Endodermal cell (in vitro differentiated cells): ENCODE measurements at regions not wholly inside any gene's neighbourhood (a gene's known extent, or its start where the extent isn't known, plus 50 kb on each side); places are given as distances from the start of the nearest gene placed in this dataset.

ENCODE experiments used
- DNase-seq: peaks from one replicate; pipeline ENCODE4 v3.0.0-alpha.2; 2017
- H3K27ac ChIP-seq: 2 replicates; pipeline ENCODE4 v1.5.1; 2013; ENCODE audit warnings: mild to moderate bottlenecking, low read depth, low read length, moderate library complexity
- H3K27me3 ChIP-seq: 2 replicates; pipeline ENCODE4 v1.6.1; 2013; ENCODE audit warnings: mild to moderate bottlenecking, low read length, moderate library complexity; ENCODE audit not compliant: insufficient read depth, control insufficient read depth, poor library complexity, severe bottlenecking
- H3K36me3 ChIP-seq: 2 replicates; pipeline ENCODE4 v1.7.0; 2013; ENCODE audit warnings: mild to moderate bottlenecking, low read length, moderate library complexity; ENCODE audit not compliant: control insufficient read depth, insufficient read depth
- H3K4me1 ChIP-seq: one replicate; pipeline ENCODE4 v1.7.0; 2013; ENCODE audit warnings: low read length; ENCODE audit not compliant: control insufficient read depth, insufficient read depth
- H3K4me3 ChIP-seq: 2 replicates; pipeline ENCODE4 v1.5.1; 2013; ENCODE audit warnings: mild to moderate bottlenecking, low read length, moderate library complexity
- H3K9ac ChIP-seq: 2 replicates; pipeline ENCODE4 v1.6.1; 2013; ENCODE audit warnings: mild to moderate bottlenecking, low read length, moderate library complexity; ENCODE audit not compliant: poor library complexity, severe bottlenecking; ENCODE audit errors: extremely low read depth
- H3K9me3 ChIP-seq: 2 replicates; pipeline ENCODE4 v1.6.1; 2013; ENCODE audit warnings: mild to moderate bottlenecking, low read length, moderate library complexity; ENCODE audit not compliant: control insufficient read depth
- H3K27ac Mint-ChIP-seq: 2 replicates; pipeline ENCODE4 v1.8.0; 2020; ENCODE audit warnings: mixed read lengths
- H3K27me3 Mint-ChIP-seq: 2 replicates; pipeline ENCODE4 v1.8.0; 2021; ENCODE audit warnings: mild to moderate bottlenecking, mixed read lengths; ENCODE audit not compliant: insufficient read depth
- H3K36me3 Mint-ChIP-seq: 2 replicates; pipeline ENCODE4 v1.8.0; 2020; ENCODE audit warnings: low read depth, mixed read lengths
- H3K4me1 Mint-ChIP-seq: 2 replicates; pipeline ENCODE4 v1.8.0; 2020; ENCODE audit warnings: mixed read lengths
- H3K4me3 Mint-ChIP-seq: 2 replicates; pipeline ENCODE4 v1.8.0; 2020; ENCODE audit warnings: mild to moderate bottlenecking, moderate library complexity, mixed read lengths
- H3K9me3 Mint-ChIP-seq: 2 replicates; pipeline ENCODE4 v1.8.0; 2020; ENCODE audit warnings: mild to moderate bottlenecking, mixed read lengths
- CTCF ChIP-seq: fragments of 200-600 bp; sonication (generic); conservative IDR thresholded peaks from 2 replicates; pipeline ENCODE4 v1.5.0; 2021; ENCODE audit warnings: antibody characterized with exemption, mild to moderate bottlenecking
- WGBS, 2 experiments: methylation state at CpG; one replicate each; pipeline versions ENCODE4 v1.1.5 to v1.1.7; 2013; ENCODE audit warnings: missing lambda C conversion rate in 2 of 2, mixed read lengths in 1 of 2; ENCODE audit not compliant: insufficient coverage in 1 of 2, insufficient read length in 1 of 2; 5-methylcytosine and 5-hydroxymethylcytosine counted together

- Histone ChIP-seq H3K9ac (no peak overlapping the region), H3K9me3 (no peaks in the 10 kb centered on the region), H3K4me1 (no peaks in the 10 kb centered on the region), H3K4me3 (no peak overlapping the region), H3K27ac (no peak overlapping the region), H3K36me3 (no peaks in the 10 kb centered on the region), H3K27me3 (no peaks in the 10 kb centered on the region)
- no peak overlapping the region for H3K27ac Mint-ChIP-seq
- H3K36me3 Mint-ChIP-seq = no peaks in the 10 kb centered on the region
- TF ChIP-seq CTCF = no peak
- H3K4me1 Mint-ChIP-seq = peaks cover 2% of the 10 kb centered on the region
- H3K4me3 Mint-ChIP-seq = no peak overlapping the region
- no peak for DNase-seq
- no peaks in the 10 kb centered on the region for H3K27me3 Mint-ChIP-seq
- no peaks in the 10 kb centered on the region for H3K9me3 Mint-ChIP-seq
These were observed 658.3 kb upstream of the RORB start for GRCh38 chr9:73838871-73839270.

GRCh38 chr9:73839471-73839870 is 657.7 kb upstream of the RORB start:
- no peaks in the 10 kb centered on the region for H3K9me3 ChIP-seq
- 80 to 84% methylated on average over 1 to 2 of the region's 2 CpGs for WGBS, 2 experiments
- H3K9ac ChIP-seq = no peak overlapping the region
- no peak overlapping the region for H3K27ac ChIP-seq
- no peaks in the 10 kb centered on the region for H3K36me3 Mint-ChIP-seq
- H3K4me3 Mint-ChIP-seq = no peak overlapping the region
- H3K27ac Mint-ChIP-seq = no peak overlapping the region
- no peaks in the 10 kb centered on the region for H3K36me3 ChIP-seq
- no peaks in the 10 kb centered on the region for H3K27me3 Mint-ChIP-seq
- no peak for DNase-seq
- no peaks in the 10 kb centered on the region for H3K27me3 ChIP-seq
- TF ChIP-seq CTCF = no peak
- H3K4me1 ChIP-seq = no peaks in the 10 kb centered on the region
- H3K9me3 Mint-ChIP-seq = no peaks in the 10 kb centered on the region
- H3K4me1 Mint-ChIP-seq = peaks cover 2% of the 10 kb centered on the region
- no peak overlapping the region for H3K4me3 ChIP-seq

- DNase-seq = no peak
- Histone ChIP-seq H3K4me1 (no peaks in the 10 kb centered on the region), H3K4me3 (no peak overlapping the region), H3K27me3 (no peaks in the 10 kb centered on the region), H3K27ac (no peak overlapping the region), H3K9ac (no peak overlapping the region), H3K9me3 (no peaks in the 10 kb centered on the region), H3K36me3 (no peaks in the 10 kb centered on the region)
- Mint-ChIP-seq H3K9me3 (no peaks in the 10 kb centered on the region), H3K27me3 (no peaks in the 10 kb centered on the region), H3K4me3 (no peak overlapping the region), H3K36me3 (no peaks in the 10 kb centered on the region), H3K27ac (no peak overlapping the region), H3K4me1 (peaks cover 2% of the 10 kb centered on the region)
- peak; percentile 29 for TF ChIP-seq CTCF
- WGBS, 2 experiments = 83 to 85% methylated on average over 1 to 4 of the region's 4 CpGs
These were observed 656.1 kb upstream of the RORB start for GRCh38 chr9:73841018-73841417.
